GM12873 (cell line): ENCODE measurements at regions not wholly inside any gene's neighbourhood (a gene's known extent, or its start where the extent isn't known, plus 50 kb on each side); places are given as distances from the start of the nearest gene placed in this dataset.

Experiments used
- CTCF ChIP-seq: IDR thresholded peaks from 2 replicates; pipeline ENCODE4 v1.5.1; 2012; ENCODE audit warnings: low read depth, mild to moderate bottlenecking, moderate library complexity, low read length, control low read depth; ENCODE audit not compliant: insufficient read depth; ENCODE audit errors: missing control alignments

GRCh38 chr5:125210242-125210947, 464.0 kb upstream of the ZNF608 start:
- no peak for TF ChIP-seq CTCF

GRCh38 chr5:125214080-125214479, 467.6 kb upstream of the ZNF608 start:
- no peak for TF ChIP-seq CTCF

- no peak for TF ChIP-seq CTCF
Observed at GRCh38 chr5:125215593-125215992, 469.2 kb upstream of the ZNF608 start.

- TF ChIP-seq CTCF: no peak
Observed at GRCh38 chr5:125219710-125220109, 473.3 kb upstream of the ZNF608 start.

GRCh38 chr5:125220284-125220683, 473.8 kb upstream of the ZNF608 start:
- TF ChIP-seq CTCF: no peak

- TF ChIP-seq CTCF: no peak
Observed at GRCh38 chr5:125222597-125223240, 476.3 kb upstream of the ZNF608 start.

- no peak for TF ChIP-seq CTCF
Observed at GRCh38 chr5:125225424-125225823, 479.0 kb upstream of the ZNF608 start.
